Right lobe of liver (tissue), 4 donors: ENCODE measurements at regions not wholly inside any gene's neighbourhood (a gene's known extent, or its start where the extent isn't known, plus 50 kb on each side); places are given as distances from the start of the nearest gene placed in this dataset.

Source experiments
- POLR2A ChIP-seq: fragments of 450-650 bp; IDR thresholded peaks from one replicate; pipeline ENCODE4 v1.6.1; 2017; ENCODE audit warnings: antibody characterized with exemption, mild to moderate bottlenecking
- TF ChIP-seq, protein P1 (sequence below), 4 donors: fragments of 200-600 bp in 3 of 4; fragments of 450-650 bp in 1 of 4; IDR thresholded peaks; one replicate each; pipeline versions ENCODE4 v1.5.1 to v1.8.0; 2016 to 2022; ENCODE audit warnings: antibody characterized with exemption in 4 of 4, mild to moderate bottlenecking in 2 of 4
- donor health status: DM: no; HTN: no; CAD: no.
- donor health status: DM: no; HTN: no; CAD: no.
- donor health status: DM: no; HTN: yes; CAD: no.

GRCh38 chr2:175838979-175839378 is 163.1 kb downstream of the LNPK start:
- TF ChIP-seq POLR2A, result no peak
- TF ChIP-seq, protein P1, sequence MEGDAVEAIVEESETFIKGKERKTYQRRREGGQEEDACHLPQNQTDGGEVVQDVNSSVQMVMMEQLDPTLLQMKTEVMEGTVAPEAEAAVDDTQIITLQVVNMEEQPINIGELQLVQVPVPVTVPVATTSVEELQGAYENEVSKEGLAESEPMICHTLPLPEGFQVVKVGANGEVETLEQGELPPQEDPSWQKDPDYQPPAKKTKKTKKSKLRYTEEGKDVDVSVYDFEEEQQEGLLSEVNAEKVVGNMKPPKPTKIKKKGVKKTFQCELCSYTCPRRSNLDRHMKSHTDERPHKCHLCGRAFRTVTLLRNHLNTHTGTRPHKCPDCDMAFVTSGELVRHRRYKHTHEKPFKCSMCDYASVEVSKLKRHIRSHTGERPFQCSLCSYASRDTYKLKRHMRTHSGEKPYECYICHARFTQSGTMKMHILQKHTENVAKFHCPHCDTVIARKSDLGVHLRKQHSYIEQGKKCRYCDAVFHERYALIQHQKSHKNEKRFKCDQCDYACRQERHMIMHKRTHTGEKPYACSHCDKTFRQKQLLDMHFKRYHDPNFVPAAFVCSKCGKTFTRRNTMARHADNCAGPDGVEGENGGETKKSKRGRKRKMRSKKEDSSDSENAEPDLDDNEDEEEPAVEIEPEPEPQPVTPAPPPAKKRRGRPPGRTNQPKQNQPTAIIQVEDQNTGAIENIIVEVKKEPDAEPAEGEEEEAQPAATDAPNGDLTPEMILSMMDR (IDR thresholded peaks at IDR 0.05), result no peak
